GM12865 (cell line): ENCODE measurements at regions not wholly inside any gene's neighbourhood (a gene's known extent, or its start where the extent isn't known, plus 50 kb on each side); places are given as distances from the start of the nearest gene placed in this dataset.

Source experiments
- DNase-seq: peaks from one replicate; pipeline ENCODE4 v3.0.0; 2010; ENCODE audit warnings: low read depth
- H3K4me3 ChIP-seq: 2 replicates; pipeline ENCODE4 v1.5.1; 2011; ENCODE audit warnings: mild to moderate bottlenecking, low read depth, low read length, control low read depth
- TF ChIP-seq, protein P1 (sequence below): IDR thresholded peaks from 2 replicates; pipeline ENCODE4 v1.5.1; 2011; ENCODE audit warnings: low read length, control low read depth, low read depth, inconsistent platforms; ENCODE audit not compliant: insufficient read depth; ENCODE audit errors: missing control alignments

DNA sequence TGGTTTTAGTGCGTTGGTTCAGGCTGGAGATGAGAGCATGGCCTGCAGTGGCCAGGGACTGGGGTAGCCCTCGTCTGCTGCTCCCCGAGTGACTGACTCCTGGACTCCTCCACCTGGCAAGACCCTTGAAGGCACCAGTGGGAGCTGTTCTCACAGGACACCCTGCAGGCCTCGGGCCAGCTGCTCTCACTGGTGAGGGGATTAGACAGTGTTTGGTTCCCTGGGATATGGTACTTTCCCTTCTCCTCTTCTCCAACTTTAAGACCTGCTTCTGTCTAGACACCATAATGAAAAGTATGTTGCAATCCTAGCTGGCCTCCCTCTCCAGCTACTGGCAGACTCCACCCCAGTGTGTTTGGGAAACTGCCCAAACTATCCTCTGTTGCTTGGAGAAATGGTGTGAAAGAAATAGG is 168.8 kb upstream of the CADM1 start:
- no peak overlapping the region for H3K4me3 ChIP-seq
- TF ChIP-seq, protein P1, sequence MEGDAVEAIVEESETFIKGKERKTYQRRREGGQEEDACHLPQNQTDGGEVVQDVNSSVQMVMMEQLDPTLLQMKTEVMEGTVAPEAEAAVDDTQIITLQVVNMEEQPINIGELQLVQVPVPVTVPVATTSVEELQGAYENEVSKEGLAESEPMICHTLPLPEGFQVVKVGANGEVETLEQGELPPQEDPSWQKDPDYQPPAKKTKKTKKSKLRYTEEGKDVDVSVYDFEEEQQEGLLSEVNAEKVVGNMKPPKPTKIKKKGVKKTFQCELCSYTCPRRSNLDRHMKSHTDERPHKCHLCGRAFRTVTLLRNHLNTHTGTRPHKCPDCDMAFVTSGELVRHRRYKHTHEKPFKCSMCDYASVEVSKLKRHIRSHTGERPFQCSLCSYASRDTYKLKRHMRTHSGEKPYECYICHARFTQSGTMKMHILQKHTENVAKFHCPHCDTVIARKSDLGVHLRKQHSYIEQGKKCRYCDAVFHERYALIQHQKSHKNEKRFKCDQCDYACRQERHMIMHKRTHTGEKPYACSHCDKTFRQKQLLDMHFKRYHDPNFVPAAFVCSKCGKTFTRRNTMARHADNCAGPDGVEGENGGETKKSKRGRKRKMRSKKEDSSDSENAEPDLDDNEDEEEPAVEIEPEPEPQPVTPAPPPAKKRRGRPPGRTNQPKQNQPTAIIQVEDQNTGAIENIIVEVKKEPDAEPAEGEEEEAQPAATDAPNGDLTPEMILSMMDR = no peak
- DNase-seq = no peak

DNA sequence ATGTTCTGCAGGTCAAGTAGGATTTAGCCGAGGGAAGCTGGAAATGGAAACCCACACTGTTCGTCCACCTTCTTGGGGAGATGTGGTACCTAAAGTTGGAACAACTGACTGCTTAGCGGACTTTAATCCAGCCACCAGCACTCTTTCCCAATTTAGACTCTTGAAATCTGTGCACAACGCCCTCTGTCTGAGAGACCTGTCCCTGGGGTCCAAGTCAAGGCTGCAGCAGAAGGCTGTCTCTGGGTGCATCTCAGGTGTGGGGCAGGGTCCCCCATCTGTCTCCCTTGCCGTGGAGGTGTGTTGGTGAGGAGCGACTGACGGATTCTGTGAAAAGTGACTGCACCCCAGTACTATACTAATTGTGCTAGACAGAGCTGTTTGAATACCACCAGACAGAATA is 168.2 kb upstream of the CADM1 start:
- H3K4me3 ChIP-seq = no peak overlapping the region
- DNase-seq = no peak
- TF ChIP-seq, protein P1 = no peak

DNA sequence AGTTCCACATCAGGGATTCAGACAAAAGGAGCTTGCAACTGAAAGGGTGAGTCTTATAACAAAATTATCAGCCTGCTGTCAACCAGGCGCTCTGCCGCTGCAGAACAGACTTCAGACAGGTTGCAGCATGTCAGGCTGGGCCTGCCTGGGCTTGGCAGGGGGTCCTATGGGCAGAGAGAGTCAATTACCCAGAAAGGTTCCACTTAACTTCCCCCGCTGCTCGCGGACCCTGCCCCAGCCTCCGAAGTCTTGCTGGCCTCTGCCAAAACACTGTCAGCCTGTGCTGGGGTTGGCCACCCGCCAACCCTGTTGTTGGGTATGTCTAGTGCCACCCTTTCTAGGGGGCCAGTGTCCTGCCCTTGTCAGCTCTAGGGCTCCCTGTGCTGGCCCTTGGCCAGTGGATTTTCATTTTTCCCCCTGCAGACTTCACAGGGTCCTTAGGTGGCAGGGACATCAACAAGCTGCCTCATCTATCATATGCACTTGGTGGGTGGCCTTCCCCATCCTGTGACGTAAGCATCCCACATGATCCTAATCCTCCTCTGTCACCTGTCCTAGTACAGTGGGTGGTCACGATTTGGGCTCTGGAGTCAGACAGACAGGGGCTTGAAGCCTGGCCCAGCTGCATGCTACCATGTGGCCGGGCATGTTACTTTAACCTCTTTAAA is 166.5 kb upstream of the CADM1 start:
- H3K4me3 ChIP-seq = no peak overlapping the region
- no peak for DNase-seq
- TF ChIP-seq, protein P1 = no peak

- no peak for DNase-seq
- no peak overlapping the region for H3K4me3 ChIP-seq
- TF ChIP-seq, protein P1 = no peak
Observed at GRCh38 chr11:115665958-115666357, 161.7 kb upstream of the CADM1 start.

DNA sequence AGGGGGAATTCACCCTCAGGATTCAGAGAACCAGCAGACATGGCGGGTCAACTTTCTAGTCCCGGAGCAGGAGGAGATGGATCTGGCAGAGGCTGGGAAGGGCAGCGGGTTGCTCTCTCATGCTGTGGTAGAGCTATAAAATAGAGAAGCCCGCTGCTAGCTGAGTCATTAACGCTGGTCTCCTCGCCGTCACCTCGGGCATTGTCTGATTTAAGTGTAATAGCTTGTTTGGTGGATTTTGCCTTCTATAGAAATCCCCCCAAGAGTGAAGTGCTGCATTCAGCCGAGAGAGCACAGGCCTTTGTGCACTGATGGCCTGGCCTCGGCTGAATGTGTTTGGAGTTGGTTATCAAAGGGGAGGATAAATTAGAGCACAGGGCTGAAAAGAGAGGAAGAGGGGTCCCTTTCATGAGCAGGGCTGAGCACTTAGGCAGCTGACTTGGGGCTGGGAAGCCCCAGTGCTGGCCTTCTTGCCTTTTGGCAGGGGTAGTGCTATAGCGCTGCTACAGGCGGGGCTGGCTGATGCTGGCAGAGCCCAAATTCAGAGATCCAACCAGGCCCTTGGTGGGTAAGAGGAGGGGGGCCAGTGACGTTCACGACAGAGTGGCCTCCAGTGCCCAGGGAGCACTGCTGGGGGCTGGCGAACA is 161.1 kb upstream of the CADM1 start:
- no peak for DNase-seq

GRCh38 chr11:115664313-115664712 is 160.1 kb upstream of the CADM1 start:
- TF ChIP-seq, protein P1 = no peak
- DNase-seq = no peak
- no peak overlapping the region for H3K4me3 ChIP-seq

More for the DNA sequence above, 161.1 kb upstream of the CADM1 start:
- TF ChIP-seq, protein P1 = no peak
- H3K4me3 ChIP-seq = no peak overlapping the region
